Left ventricle myocardium inferior (tissue), 1 donor: ENCODE measurements at regions not wholly inside any gene's neighbourhood (a gene's known extent, or its start where the extent isn't known, plus 50 kb on each side); places are given as distances from the start of the nearest gene placed in this dataset.
"Not testable (repeated sequence)": the region's sequence is repeated elsewhere in the genome, so short reads cannot be mapped to it uniquely, and the experiment has no call there.

Experiments
- DNase-seq: peaks from one replicate; pipeline ENCODE4 v3.0.0-alpha.2; 2020
- H3K27ac ChIP-seq: fragments of 200-600 bp; replicated peaks from 2 replicates; pipeline ENCODE4 v1.8.0; 2021
- H3K27me3 ChIP-seq: fragments of 200-600 bp; 2 replicates; pipeline ENCODE4 v1.8.0; 2021; ENCODE audit warnings: low read depth
- H3K36me3 ChIP-seq: fragments of 200-600 bp; 2 replicates; pipeline ENCODE4 v1.8.0; 2021
- H3K4me1 ChIP-seq: fragments of 200-600 bp; 2 replicates; pipeline ENCODE4 v1.8.0; 2021
- H3K4me3 ChIP-seq: fragments of 200-600 bp; 2 replicates; pipeline ENCODE4 v1.8.0; 2021; ENCODE audit warnings: mild to moderate bottlenecking, moderate library complexity
- H3K9me3 ChIP-seq: fragments of 200-600 bp; replicated peaks from 2 replicates; pipeline ENCODE4 v1.8.0; 2021
- intact Hi-C: fragments of 100-400 bp; cut with micrococcal nuclease; formaldehyde crosslinking; loops from one replicate; pipeline ENCODE4 v1.11.0; 2022
- TF ChIP-seq, protein P1 (sequence below): fragments of 200-600 bp; IDR thresholded peaks from 2 replicates; pipeline ENCODE4 v1.8.0; 2021; ENCODE audit warnings: antibody characterized with exemption, mild to moderate bottlenecking, borderline replicate concordance
- donor health status: DM: no; HTN: yes; CAD: no; lungs with severe emphysema.

GRCh38 chr2:67179526-67179925 is 217.6 kb upstream of the ETAA1 start:
- H3K27me3 ChIP-seq: no peaks in the 10 kb centered on the region
- DNase-seq: no peak
- no peaks in the 10 kb centered on the region for H3K36me3 ChIP-seq
- no peak overlapping the region for H3K4me3 ChIP-seq
- no peak overlapping the region for H3K27ac ChIP-seq
- H3K4me1 ChIP-seq: no peaks in the 10 kb centered on the region
- H3K9me3 ChIP-seq: no peaks in the 10 kb centered on the region
- TF ChIP-seq, protein P1, sequence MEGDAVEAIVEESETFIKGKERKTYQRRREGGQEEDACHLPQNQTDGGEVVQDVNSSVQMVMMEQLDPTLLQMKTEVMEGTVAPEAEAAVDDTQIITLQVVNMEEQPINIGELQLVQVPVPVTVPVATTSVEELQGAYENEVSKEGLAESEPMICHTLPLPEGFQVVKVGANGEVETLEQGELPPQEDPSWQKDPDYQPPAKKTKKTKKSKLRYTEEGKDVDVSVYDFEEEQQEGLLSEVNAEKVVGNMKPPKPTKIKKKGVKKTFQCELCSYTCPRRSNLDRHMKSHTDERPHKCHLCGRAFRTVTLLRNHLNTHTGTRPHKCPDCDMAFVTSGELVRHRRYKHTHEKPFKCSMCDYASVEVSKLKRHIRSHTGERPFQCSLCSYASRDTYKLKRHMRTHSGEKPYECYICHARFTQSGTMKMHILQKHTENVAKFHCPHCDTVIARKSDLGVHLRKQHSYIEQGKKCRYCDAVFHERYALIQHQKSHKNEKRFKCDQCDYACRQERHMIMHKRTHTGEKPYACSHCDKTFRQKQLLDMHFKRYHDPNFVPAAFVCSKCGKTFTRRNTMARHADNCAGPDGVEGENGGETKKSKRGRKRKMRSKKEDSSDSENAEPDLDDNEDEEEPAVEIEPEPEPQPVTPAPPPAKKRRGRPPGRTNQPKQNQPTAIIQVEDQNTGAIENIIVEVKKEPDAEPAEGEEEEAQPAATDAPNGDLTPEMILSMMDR: no peak
- intact Hi-C loops: no loop called here

- Histone ChIP-seq H3K27ac (no peak overlapping the region), H3K4me1 (no peaks in the 10 kb centered on the region), H3K4me3 (no peak overlapping the region), H3K9me3 (no peaks in the 10 kb centered on the region), H3K36me3 (no peaks in the 10 kb centered on the region), H3K27me3 (no peaks in the 10 kb centered on the region)
- no peak for DNase-seq
- TF ChIP-seq, protein P1: no peak
- intact Hi-C loops: no loop called here
Observed at GRCh38 chr2:67180841-67181240, 216.3 kb upstream of the ETAA1 start.

DNA sequence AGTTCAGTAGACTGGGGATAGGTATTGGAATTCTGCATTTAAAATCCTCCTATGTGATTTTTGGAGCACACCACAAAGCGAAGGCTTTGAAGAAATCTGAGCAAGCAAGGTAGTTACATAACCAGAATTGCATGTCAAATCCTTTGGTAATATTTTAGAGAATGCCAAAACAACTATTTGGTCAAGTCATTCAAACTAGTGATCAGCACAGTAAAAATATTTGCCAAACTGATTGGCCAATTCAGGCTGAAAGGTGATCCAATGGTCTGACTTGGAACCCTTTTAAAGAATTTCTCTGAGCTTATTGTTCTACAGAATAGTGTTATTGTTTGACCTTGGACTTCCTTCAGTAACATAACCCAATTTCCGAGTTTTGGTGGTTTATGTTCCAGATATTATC is 214.2 kb upstream of the ETAA1 start:
- no peaks in the 10 kb centered on the region for H3K27me3 ChIP-seq
- intact Hi-C loops: no loop called here
- TF ChIP-seq, protein P1: no peak
- H3K9me3 ChIP-seq: no peaks in the 10 kb centered on the region
- no peaks in the 10 kb centered on the region for H3K4me1 ChIP-seq
- no peaks in the 10 kb centered on the region for H3K36me3 ChIP-seq
- H3K4me3 ChIP-seq: no peak overlapping the region
- H3K27ac ChIP-seq: no peak overlapping the region
- no peak for DNase-seq

DNA sequence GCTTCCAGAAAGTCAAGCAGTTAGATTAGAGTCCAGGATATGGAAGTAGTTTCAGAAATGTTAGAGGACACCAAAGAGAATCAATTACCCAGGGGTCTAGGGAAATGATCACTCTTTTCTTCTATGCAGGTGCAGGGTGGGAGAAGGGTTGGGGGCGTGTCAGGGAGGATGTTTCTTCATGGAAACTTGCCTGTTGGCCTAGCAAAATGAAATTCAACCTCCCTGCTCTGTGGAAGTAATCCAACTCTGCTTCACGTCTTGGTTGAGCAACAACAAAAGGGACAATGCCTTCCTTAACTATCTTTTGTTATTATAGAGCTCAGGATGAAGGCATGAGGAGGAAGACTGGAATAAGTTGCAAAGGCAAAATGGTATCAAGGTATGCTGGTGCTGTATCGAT is 210.8 kb upstream of the ETAA1 start:
- TF ChIP-seq, protein P1: no peak
- no peak overlapping the region for H3K4me3 ChIP-seq
- intact Hi-C loops: no loop called here
- no peak overlapping the region for H3K27ac ChIP-seq
- H3K27me3 ChIP-seq: no peaks in the 10 kb centered on the region
- no peaks in the 10 kb centered on the region for H3K4me1 ChIP-seq
- no peaks in the 10 kb centered on the region for H3K36me3 ChIP-seq
- H3K9me3 ChIP-seq: peaks cover 8% of the 10 kb centered on the region
- no peak for DNase-seq

- Histone ChIP-seq H3K4me1 (no peaks in the 10 kb centered on the region), H3K9me3 (peaks cover 8% of the 10 kb centered on the region), H3K36me3 (no peaks in the 10 kb centered on the region), H3K27ac (no peak overlapping the region), H3K27me3 (no peaks in the 10 kb centered on the region), H3K4me3 (no peak overlapping the region)
- intact Hi-C loops: no loop called here
- TF ChIP-seq, protein P1: no peak
- DNase-seq: no peak
Observed at GRCh38 chr2:67186871-67187270, 210.3 kb upstream of the ETAA1 start.

- H3K4me3 ChIP-seq, H3K9me3 ChIP-seq, H3K27me3 ChIP-seq, H3K27ac ChIP-seq, DNase-seq, H3K4me1 ChIP-seq, intact Hi-C loops, H3K36me3 ChIP-seq: not testable (repeated sequence)
Observed at GRCh38 chr2:67195327-67195726, 201.8 kb upstream of the ETAA1 start.
